DND-41 (cell line): ENCODE measurements at regions not wholly inside any gene's neighbourhood (a gene's known extent, or its start where the extent isn't known, plus 50 kb on each side); places are given as distances from the start of the nearest gene placed in this dataset.

Source experiments
- ATAC-seq: fragments of 200-7000 bp; cut with Tn5 transposase; 3 replicates; pipeline ENCODE4 v1.9.1; 2021; ENCODE audit warnings: low read depth; ENCODE audit not compliant: insufficient read depth
- DNase-seq: peaks from one replicate; pipeline ENCODE4 v3.0.0-alpha.2; 2020
- H2AFZ ChIP-seq: 2 replicates; pipeline ENCODE4 v1.6.0; 2012; ENCODE audit warnings: low read depth, low read length
- H3K27ac ChIP-seq: 2 replicates; pipeline ENCODE4 v1.5.1; 2012; ENCODE audit warnings: low read length, inconsistent platforms
- H3K27me3 ChIP-seq: fragments of 200-600 bp; sonication (generic); 2 replicates; pipeline ENCODE4 v1.6.0; 2012; ENCODE audit warnings: low read length, mild to moderate bottlenecking, inconsistent platforms; ENCODE audit not compliant: insufficient read depth, poor library complexity
- H3K36me3 ChIP-seq: 2 replicates; pipeline ENCODE4 v1.5.1; 2012; ENCODE audit warnings: low read length, inconsistent platforms; ENCODE audit not compliant: insufficient read depth
- H3K4me1 ChIP-seq: 2 replicates; pipeline ENCODE4 v1.5.1; 2012; ENCODE audit warnings: mild to moderate bottlenecking, low read length; ENCODE audit not compliant: insufficient read depth
- H3K4me2 ChIP-seq: 2 replicates; pipeline ENCODE4 v1.6.0; 2012; ENCODE audit warnings: mild to moderate bottlenecking, moderate library complexity, low read length, inconsistent platforms; ENCODE audit not compliant: insufficient read depth
- H3K4me3 ChIP-seq, 2 experiments: fragments of 200-600 bp in 1 of 2; shearing (Covaris generic) in 1 of 2; 2 replicates each; pipeline ENCODE4 v1.5.1; 2012 to 2016; ENCODE audit warnings: inconsistent platforms in 2 of 2, low read length in 2 of 2, mild to moderate bottlenecking in 2 of 2, low read depth in 1 of 2, moderate library complexity in 1 of 2
- H3K79me2 ChIP-seq: 2 replicates; pipeline ENCODE4 v1.6.0; 2012; ENCODE audit warnings: low read length, inconsistent platforms; ENCODE audit not compliant: insufficient read depth
- H3K9ac ChIP-seq: 2 replicates; pipeline ENCODE4 v1.6.0; 2012; ENCODE audit warnings: low read depth, mild to moderate bottlenecking, inconsistent platforms, low read length, moderate library complexity
- H3K9me3 ChIP-seq: 2 replicates; pipeline ENCODE4 v1.5.1; 2012; ENCODE audit warnings: low read length, moderate library complexity, mild to moderate bottlenecking, inconsistent platforms; ENCODE audit not compliant: insufficient read depth, severe bottlenecking
- H4K20me1 ChIP-seq: 2 replicates; pipeline ENCODE4 v1.6.0; 2012; ENCODE audit warnings: low read length; ENCODE audit not compliant: insufficient read depth
- EZH2 ChIP-seq: IDR thresholded peaks from 3 replicates; pipeline ENCODE4 v1.6.1; 2012; ENCODE audit warnings: borderline replicate concordance, low read depth, mild to moderate bottlenecking, moderate library complexity, low read length, inconsistent platforms; ENCODE audit not compliant: severe bottlenecking
- TF ChIP-seq, protein P1 (sequence below): IDR thresholded peaks from 2 replicates; pipeline ENCODE4 v1.5.1; 2012; ENCODE audit warnings: borderline replicate concordance, low read length, moderate library complexity, mild to moderate bottlenecking; ENCODE audit not compliant: poor library complexity, severe bottlenecking; ENCODE audit errors: extremely low read depth

DNA sequence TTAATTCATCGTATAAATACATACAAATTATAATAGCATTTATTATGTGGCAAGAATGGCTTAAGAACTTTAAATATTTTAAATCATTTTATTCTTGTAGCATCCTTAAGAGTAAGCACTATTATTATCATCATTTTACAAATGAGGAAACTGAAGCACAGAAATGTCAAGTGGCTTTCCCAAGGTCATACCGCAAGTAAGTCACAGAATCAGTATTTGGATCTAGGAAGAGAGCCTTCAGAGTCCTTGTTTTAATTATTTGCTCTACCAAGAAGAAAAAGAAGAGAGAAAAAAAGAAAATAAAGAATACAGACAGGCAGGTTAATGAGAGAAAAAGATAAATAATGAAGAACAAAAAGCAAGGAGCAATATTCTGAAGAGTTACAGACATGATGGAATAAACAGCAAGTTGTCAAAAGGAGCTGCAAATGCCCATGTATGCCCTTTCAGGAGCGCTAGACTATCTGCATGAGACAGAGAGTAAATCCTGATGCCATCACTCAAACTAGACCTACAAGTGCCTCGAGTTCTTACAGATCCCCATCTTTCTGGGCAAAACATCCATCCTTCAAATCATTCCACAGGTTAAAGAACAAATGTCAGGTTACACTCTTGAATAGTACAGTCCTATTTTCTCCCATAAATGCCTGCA is 57.8 kb upstream of the ETAA1 start:
- Histone ChIP-seq H3K27me3 (no peaks in the 10 kb centered on the region), H3K4me1 (no peaks in the 10 kb centered on the region), H3K4me3 (no peak overlapping the region), H3K79me2 (no peaks in the 10 kb centered on the region), H3K9me3 (no peaks in the 10 kb centered on the region), H2AFZ (no peak overlapping the region), H3K27ac (no peak overlapping the region), H3K9ac (no peak overlapping the region), H4K20me1 (no peaks in the 10 kb centered on the region), H3K36me3 (no peaks in the 10 kb centered on the region), H3K4me2 (no peak overlapping the region)
- no peak for DNase-seq
- ATAC-seq: no peak
- no peak for TF ChIP-seq EZH2
- TF ChIP-seq, protein P1, sequence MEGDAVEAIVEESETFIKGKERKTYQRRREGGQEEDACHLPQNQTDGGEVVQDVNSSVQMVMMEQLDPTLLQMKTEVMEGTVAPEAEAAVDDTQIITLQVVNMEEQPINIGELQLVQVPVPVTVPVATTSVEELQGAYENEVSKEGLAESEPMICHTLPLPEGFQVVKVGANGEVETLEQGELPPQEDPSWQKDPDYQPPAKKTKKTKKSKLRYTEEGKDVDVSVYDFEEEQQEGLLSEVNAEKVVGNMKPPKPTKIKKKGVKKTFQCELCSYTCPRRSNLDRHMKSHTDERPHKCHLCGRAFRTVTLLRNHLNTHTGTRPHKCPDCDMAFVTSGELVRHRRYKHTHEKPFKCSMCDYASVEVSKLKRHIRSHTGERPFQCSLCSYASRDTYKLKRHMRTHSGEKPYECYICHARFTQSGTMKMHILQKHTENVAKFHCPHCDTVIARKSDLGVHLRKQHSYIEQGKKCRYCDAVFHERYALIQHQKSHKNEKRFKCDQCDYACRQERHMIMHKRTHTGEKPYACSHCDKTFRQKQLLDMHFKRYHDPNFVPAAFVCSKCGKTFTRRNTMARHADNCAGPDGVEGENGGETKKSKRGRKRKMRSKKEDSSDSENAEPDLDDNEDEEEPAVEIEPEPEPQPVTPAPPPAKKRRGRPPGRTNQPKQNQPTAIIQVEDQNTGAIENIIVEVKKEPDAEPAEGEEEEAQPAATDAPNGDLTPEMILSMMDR: no peak

- DNase-seq (no peak), ATAC-seq (no peak)
- Histone ChIP-seq H3K79me2 (no peaks in the 10 kb centered on the region), H3K9me3 (no peaks in the 10 kb centered on the region), H4K20me1 (no peaks in the 10 kb centered on the region), H3K4me1 (no peaks in the 10 kb centered on the region), H2AFZ (no peak overlapping the region), H3K4me3 (no peak overlapping the region), H3K36me3 (no peaks in the 10 kb centered on the region), H3K4me2 (no peak overlapping the region), H3K27me3 (no peaks in the 10 kb centered on the region), H3K9ac (no peak overlapping the region), H3K27ac (no peak overlapping the region)
- TF ChIP-seq, protein P1: no peak
- no peak for TF ChIP-seq EZH2
These were observed 56.8 kb upstream of the ETAA1 start for GRCh38 chr2:67340133-67341011.

DNA sequence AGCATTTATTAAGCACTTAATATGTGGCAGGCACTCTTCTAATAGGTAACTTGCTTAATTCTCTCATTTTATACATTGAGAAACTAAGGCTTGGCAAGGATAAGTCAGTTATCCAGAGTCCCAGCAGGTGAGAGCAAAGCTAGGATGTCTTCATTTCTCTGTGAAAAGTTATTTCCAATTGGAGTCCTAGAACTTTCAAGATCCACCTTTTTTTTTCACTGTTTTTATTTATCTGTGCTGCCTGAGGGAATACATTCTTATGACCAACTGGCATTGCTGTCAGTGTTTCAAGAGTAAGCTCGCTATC is 56.2 kb upstream of the ETAA1 start:
- H3K79me2 ChIP-seq: no peaks in the 10 kb centered on the region
- H3K4me2 ChIP-seq: no peak overlapping the region
- H3K4me3 ChIP-seq: no peak overlapping the region
- DNase-seq: no peak
- no peak overlapping the region for H3K9ac ChIP-seq
- H2AFZ ChIP-seq: no peak overlapping the region
- H3K9me3 ChIP-seq: no peaks in the 10 kb centered on the region
- H3K4me1 ChIP-seq: no peaks in the 10 kb centered on the region
- ATAC-seq: no peak
- H3K36me3 ChIP-seq: no peaks in the 10 kb centered on the region
- H3K27me3 ChIP-seq: no peaks in the 10 kb centered on the region
- TF ChIP-seq EZH2: no peak
- TF ChIP-seq, protein P1: no peak
- H3K27ac ChIP-seq: no peak overlapping the region
- H4K20me1 ChIP-seq: no peaks in the 10 kb centered on the region
